GM18507 (cell line): ENCODE measurements at regions not wholly inside any gene's neighbourhood (a gene's known extent, or its start where the extent isn't known, plus 50 kb on each side); places are given as distances from the start of the nearest gene placed in this dataset.
"Not testable (repeated sequence)": the region's sequence is repeated elsewhere in the genome, so short reads cannot be mapped to it uniquely, and the experiment has no call there.

ENCODE experiments used
- DNase-seq: peaks from one replicate; pipeline ENCODE4 v3.0.0; 2011; ENCODE audit warnings: low read depth; ENCODE audit not compliant: insufficient read length; ENCODE audit errors: extremely low spot score
- FAIRE-seq: peaks from 2 replicates; lab custom pipeline; 2011; peaks lifted over from hg19 to GRCh38; lab: Jason Lieb, UNC

DNA sequence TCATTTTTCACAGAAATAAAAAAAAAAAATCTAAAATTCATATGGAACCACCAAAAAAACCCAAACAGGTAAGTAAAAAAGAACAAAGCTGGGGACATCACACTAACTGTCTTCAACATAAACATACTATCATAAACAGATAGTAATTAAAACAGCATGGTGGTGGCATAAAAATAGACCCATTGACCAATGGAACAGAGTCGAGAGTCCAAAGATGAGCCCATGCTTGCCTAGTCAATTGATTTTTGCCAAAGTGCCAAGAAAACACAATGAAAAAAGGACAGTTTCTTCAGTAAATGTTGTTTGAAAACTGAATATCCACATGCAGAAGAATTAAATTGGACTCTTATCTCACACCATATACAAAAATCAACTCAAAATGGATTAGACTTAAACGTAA, 513.2 kb upstream of the PHF14 start:
- no peak for DNase-seq

DNA sequence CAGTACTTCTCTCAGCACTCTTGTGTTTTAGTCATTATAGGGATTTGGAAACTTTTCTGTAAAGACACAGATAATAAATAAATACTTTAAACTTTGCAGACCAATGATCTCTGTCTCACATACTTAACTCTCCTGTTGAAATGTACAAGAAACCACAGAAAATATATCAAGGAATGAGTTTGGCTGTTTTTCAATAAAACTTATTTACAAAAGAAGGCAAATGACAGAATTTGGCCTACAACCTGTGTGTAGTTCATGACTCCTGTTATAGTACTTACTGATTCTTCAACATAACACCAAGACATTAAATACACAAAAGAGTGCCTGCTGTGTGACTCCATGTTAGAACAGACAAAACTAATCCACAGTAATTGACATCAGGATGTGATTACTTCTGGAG, 510.0 kb upstream of the PHF14 start:
- FAIRE-seq (no peak), DNase-seq (no peak)

More for the DNA sequence above, 513.2 kb upstream of the PHF14 start:
- FAIRE-seq: no peak

DNA sequence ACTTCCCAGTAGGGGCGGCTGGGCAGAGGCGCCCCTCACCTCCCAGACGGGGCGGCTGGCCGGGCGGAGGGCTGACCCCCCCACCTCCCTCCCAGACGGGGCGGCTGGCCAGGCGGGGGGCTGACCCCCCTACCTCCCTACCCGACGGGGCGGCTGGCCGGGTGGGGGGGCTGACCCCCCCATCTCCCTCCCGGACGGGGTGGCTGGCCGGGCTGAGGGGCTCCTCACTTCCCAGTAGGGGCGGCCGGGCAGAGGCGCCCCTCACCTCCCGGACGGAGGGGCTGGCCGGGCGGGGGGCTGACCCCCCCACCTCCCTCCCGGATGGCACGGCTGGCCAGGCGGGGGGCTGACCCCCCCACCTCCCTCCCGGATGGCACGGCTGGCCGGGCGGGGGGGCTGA, 508.1 kb upstream of the PHF14 start:
- not testable (repeated sequence) for DNase-seq, FAIRE-seq

DNA sequence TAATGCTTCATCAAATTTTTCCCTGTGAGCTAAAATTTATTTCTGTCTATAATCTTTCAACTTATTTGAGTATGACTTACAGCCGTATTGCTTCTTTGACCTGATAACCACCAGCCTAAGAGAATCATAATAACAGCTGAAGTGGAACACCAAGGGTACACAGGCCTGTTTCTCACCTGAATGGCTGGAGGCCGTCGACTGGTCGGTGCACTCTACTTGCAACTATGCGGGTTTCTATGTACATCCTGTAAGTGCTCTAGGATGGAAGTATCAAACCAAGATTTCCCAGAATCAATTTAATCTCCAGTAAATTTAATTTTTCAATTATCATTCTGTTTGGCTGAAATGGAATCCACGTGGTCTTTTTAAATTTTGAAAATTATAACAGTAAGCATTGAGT, 504.8 kb upstream of the PHF14 start:
- DNase-seq: no peak
- no peak for FAIRE-seq

GRCh38 chr7:10469476-10469875, 504.2 kb upstream of the PHF14 start:
- FAIRE-seq (no peak), DNase-seq (no peak)

GRCh38 chr7:10471280-10472058, 502.2 kb upstream of the PHF14 start:
- DNase-seq (no peak), FAIRE-seq (no peak)

GRCh38 chr7:10472115-10472514, 501.6 kb upstream of the PHF14 start:
- DNase-seq (no peak), FAIRE-seq (no peak)

DNA sequence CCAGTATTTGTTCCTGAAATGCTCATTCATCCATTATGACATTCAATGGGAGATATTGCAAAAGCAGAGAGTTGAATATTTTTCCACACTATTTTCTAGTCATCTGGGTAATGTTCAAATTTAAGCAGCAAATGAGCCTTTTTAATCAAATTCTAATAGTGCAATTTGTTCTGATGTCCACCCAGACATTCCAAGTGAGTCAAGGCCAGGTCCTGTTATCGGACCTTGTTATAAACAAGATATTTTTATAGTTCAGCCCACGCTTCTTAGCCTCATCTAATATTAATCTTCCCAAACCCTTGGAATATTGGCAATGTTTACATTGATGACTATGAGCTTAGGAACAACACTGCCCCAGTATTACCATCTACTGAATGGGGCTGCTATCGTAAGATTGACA, 500.1 kb upstream of the PHF14 start:
- FAIRE-seq: no peak
- DNase-seq: no peak

DNA sequence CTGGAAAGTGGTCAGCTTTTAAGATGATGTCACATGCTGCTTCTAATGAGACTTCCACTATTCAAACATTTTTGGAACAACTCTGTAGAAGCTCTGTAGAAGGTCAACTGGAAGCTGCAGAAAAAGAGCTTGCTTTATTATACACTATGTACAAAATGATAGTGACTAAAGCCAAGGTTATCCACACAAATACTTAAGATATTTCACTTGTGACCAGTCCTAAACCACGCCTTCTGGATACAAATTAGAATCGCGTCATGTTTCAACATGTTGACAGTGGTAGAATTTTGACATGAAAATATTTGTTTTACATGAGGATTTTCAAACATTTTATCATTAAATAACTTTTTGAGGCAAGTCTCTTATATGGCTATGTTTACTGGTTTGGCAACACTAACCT, 499.6 kb upstream of the PHF14 start:
- FAIRE-seq: no peak
- no peak for DNase-seq

- DNase-seq (no peak), FAIRE-seq (no peak)
Measured at GRCh38 chr7:10475940-10476641, 497.6 kb upstream of the PHF14 start.

GRCh38 chr7:10476642-10477041, 497.0 kb upstream of the PHF14 start:
- no peak for DNase-seq
- no peak for FAIRE-seq

DNA sequence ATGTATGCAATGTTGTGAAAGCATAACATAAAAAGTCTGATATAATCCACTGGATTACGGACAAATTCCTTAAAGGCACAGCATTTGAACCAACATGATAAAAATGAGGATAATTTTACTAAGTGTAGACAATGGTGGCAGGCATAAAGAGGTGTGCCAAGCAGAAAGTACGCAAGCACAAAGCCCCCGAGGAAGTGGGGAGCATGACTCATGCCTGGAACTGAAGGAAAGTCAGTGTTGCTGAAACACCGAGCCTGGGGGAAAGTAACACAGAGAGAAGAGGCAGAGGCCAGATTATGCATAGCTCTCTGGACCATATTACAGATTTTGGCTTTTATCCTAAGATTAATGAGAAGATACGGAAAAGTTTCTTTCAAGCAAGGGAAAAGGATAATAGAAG, 490.0 kb upstream of the PHF14 start:
- no peak for FAIRE-seq

DNA sequence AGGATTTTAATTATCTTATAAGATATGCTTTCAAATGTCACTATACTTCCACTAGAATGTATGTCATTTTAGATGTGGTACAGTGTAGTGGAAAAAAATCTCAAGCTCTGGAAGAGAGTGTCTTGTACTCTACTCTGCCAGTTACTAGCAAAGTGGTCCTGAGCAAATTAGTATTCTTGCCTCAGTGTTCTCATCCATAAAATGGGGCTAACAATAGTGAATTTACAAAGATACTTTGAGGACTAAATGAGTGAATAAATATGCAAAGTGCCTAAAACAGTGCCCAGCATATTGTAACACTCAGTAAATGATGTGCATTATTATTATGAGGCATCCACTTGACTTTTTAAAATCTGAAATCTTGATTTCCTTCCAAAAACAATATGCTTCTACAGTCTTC, 488.9 kb upstream of the PHF14 start:
- DNase-seq (no peak), FAIRE-seq (no peak)

More for the DNA sequence above, 490.0 kb upstream of the PHF14 start:
- DNase-seq: no peak

GRCh38 chr7:10501206-10501884, 472.3 kb upstream of the PHF14 start:
- not testable (repeated sequence) for DNase-seq, FAIRE-seq

GRCh38 chr7:10507032-10507431, 466.6 kb upstream of the PHF14 start:
- FAIRE-seq: no peak

DNA sequence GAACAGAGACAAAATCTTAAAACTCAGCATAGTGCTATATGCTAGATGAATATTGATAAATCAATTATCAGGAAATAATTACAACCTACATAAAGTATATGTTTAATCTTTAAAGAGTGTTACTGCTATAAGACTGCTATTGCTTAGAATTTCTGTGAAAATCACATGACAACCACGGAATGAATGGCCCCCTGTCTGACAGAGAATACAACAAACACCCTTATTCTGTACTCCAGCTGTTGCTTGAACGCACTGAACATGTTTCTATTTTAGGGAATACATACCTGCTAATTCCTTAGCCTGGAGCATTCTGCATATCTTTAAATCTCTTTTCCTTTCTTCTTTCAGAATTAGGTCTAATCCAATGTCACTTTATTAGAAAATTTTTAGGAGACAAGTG, 452.4 kb upstream of the PHF14 start:
- no peak for FAIRE-seq
- DNase-seq: no peak

More at GRCh38 chr7:10507032-10507431, 466.6 kb upstream of the PHF14 start:
- no peak for DNase-seq

DNA sequence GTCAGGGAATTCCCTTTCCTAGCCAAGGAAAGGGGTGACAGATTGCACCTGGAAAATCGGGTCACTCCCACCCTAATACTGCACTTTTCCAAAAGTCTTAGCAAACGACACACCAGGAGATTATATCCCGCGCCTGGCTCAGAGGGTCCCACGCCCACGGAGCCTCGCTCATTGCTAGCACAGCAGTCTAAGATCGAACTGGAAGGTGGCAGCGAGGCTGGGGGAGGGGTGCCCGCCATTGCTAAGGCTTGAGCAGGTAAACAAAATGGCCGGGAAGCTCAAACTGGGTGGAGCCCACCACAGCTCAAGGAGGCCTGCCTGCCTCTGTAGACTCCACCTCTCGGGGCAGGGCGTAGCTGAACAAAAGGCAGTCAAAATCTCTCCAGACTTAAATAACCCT, 440.2 kb upstream of the PHF14 start:
- DNase-seq, FAIRE-seq: not testable (repeated sequence)

GRCh38 chr7:10536561-10536960, 437.1 kb upstream of the PHF14 start:
- FAIRE-seq (no peak), DNase-seq (no peak)

- FAIRE-seq (no peak), DNase-seq (no peak)
Measured at GRCh38 chr7:10537764-10538163, 435.9 kb upstream of the PHF14 start.

- DNase-seq (no peak), FAIRE-seq (no peak)
Measured at GRCh38 chr7:10557375-10557774, 416.3 kb upstream of the PHF14 start.
